ENCODE measurements at regions not wholly inside any gene's neighbourhood (a gene's known extent, or its start where the extent isn't known, plus 50 kb on each side); places are given as distances from the start of the nearest gene placed in this dataset.

GRCh38 chr5:72557167-72558045, 50.2 kb upstream of the ZNF366 start:
- TF ChIP-seq CTCF (IDR thresholded peaks at IDR 0.05; ENCODE audit: low read depth, low read length, poor library complexity, severe bottlenecking) (no peak), EZH2phosphoT487 (IDR thresholded peaks at IDR 0.05; ENCODE audit: borderline replicate concordance, low read length) (no peak)
